ENCODE measurements at regions not wholly inside any gene's neighbourhood (a gene's known extent, or its start where the extent isn't known, plus 50 kb on each side); places are given as distances from the start of the nearest gene placed in this dataset.

DNA sequence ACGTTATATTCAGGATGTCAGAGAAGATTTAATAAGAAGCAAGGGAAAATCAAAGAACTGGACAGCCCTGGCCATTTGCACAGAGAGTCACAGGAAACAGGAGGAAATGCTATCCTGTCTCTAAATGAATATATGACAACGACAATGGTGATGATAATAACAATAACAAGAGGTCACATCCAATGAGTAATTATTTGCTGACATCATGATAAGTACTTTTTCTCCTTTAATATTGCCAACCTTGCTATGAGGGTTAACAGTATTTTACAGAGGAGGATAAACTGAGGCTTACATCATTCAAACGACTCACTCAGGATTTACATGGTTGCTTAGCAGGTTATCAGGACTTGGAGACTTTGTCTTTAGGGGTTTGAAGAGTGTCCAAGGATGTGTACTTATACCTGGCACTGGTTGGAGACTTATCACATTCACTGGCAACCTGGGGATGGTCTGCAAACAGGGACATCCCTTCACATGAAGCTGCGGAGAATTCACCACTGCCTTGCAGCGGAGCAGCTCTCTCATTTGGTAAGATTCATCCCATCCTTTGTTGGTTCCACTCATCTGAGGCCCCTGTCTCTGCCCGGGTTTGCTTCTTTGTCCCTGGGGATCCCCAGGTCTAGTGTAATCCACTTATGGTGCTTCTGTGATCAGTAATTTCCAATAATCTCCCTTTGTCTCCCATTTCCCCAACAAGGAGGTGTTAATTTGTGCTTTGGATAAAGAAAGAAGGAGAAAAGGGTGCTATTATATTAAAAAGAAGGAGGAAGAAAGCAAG is 637.8 kb downstream of the BCL11B start:
- TF ChIP-seq CTCF (IDR thresholded peaks at IDR 0.05), result no peak
- no peak for ATAC-seq (ENCODE audit: low FRiP score)
- no peak for DNase-seq (ENCODE audit: low spot score)

- ATAC-seq (ENCODE audit: low FRiP score) (no peak), DNase-seq (ENCODE audit: low spot score) (no peak)
- TF ChIP-seq CTCF (IDR thresholded peaks at IDR 0.05), result no peak
Measured at GRCh38 chr14:98638366-98638765, 633.6 kb downstream of the BCL11B start.

DNA sequence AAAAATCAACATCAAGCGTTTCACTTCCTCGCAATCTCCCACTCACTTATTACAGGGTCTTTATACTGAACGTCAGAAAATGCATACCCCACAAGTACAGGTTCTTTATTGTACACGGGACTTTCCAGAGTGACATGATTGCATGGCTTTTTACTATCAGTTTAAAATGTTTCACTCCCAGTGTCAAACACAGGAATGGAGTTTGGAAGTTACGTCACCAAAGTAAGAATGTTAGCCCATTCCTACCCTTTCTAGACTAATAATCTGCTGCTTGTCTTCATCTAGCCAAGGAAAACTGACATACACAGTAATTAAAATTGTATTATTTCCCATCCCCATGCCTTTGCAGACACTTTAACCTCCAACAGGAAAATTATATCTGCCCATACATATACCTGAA is 624.2 kb downstream of the BCL11B start:
- no peak for ATAC-seq (ENCODE audit: low FRiP score)
- TF ChIP-seq CTCF (IDR thresholded peaks at IDR 0.05), result no peak

GRCh38 chr14:98651037-98651436 is 621.0 kb downstream of the BCL11B start:
- no peak for DNase-seq (ENCODE audit: low spot score)
- no peak for TF ChIP-seq CTCF (IDR thresholded peaks at IDR 0.05)
- ATAC-seq (ENCODE audit: low FRiP score), result no peak

More for the DNA sequence above, 624.2 kb downstream of the BCL11B start:
- DNase-seq (ENCODE audit: low spot score), result no peak

GRCh38 chr14:98665007-98665406 is 607.0 kb downstream of the BCL11B start:
- ATAC-seq (ENCODE audit: low FRiP score) (no peak), DNase-seq (ENCODE audit: low spot score) (no peak)
- TF ChIP-seq CTCF (IDR thresholded peaks at IDR 0.05), result no peak

- ATAC-seq (ENCODE audit: low FRiP score), result no peak
- TF ChIP-seq CTCF (IDR thresholded peaks at IDR 0.05), result no peak
Measured at GRCh38 chr14:98666545-98666944, 605.5 kb downstream of the BCL11B start.

DNA sequence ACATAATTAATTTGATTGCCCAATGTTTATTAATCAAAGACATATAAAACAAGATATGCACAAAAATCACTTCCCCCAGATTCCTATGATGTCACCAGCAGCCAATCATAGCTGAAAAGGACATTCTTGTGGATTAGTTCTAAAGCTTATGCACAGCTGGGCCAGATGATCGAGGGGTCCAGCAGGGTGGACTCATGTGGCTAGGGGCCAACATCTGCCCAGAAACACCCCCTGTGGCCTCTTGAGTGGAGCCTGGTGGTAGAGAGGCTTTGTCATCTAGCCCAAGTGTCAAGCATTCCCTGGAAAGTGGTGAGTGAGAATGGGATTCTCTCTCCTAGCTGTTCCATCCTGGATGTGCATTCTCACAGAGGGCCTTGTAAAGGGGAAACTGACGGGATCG is 590.0 kb downstream of the BCL11B start:
- no peak for TF ChIP-seq CTCF (IDR thresholded peaks at IDR 0.05)
- ATAC-seq (ENCODE audit: low FRiP score) (no peak), DNase-seq (ENCODE audit: low spot score) (no peak)

More at GRCh38 chr14:98666545-98666944, 605.5 kb downstream of the BCL11B start:
- DNase-seq (ENCODE audit: low spot score), result no peak

Measured in omental fat pad (tissue), 3 donors.